ENCODE measurements at regions not wholly inside any gene's neighbourhood (a gene's known extent, or its start where the extent isn't known, plus 50 kb on each side); places are given as distances from the start of the nearest gene placed in this dataset.

- DNase-seq (ENCODE audit: low read depth in 2 of 2): no peak
These were observed 678.1 kb upstream of the GOT2 start for GRCh38 chr16:59411961-59412841.

- no peak for DNase-seq (ENCODE audit: low read depth in 2 of 2)
These were observed 676.3 kb upstream of the GOT2 start for GRCh38 chr16:59410451-59410850.

- no peak for DNase-seq (ENCODE audit: low read depth in 2 of 2)
These were observed 671.7 kb upstream of the GOT2 start for GRCh38 chr16:59405802-59406201.

GRCh38 chr16:59404509-59404908, 670.4 kb upstream of the GOT2 start:
- DNase-seq (ENCODE audit: low read depth in 2 of 2): no peak

- no peak for DNase-seq (ENCODE audit: low read depth in 2 of 2)
These were observed 666.7 kb upstream of the GOT2 start for GRCh38 chr16:59400830-59401229.

GRCh38 chr16:59397638-59398037, 663.5 kb upstream of the GOT2 start:
- no peak for DNase-seq (ENCODE audit: low read depth in 2 of 2)

- DNase-seq (ENCODE audit: low read depth in 2 of 2): no peak
These were observed 660.4 kb upstream of the GOT2 start for GRCh38 chr16:59394526-59394925.

GRCh38 chr16:59392911-59393310, 658.8 kb upstream of the GOT2 start:
- no peak for DNase-seq (ENCODE audit: low read depth in 2 of 2)

- DNase-seq (ENCODE audit: low read depth in 2 of 2): no peak
These were observed 657.7 kb upstream of the GOT2 start for GRCh38 chr16:59391617-59392364.

GRCh38 chr16:59385959-59386358, 651.8 kb upstream of the GOT2 start:
- no peak for DNase-seq (ENCODE audit: low read depth in 2 of 2)

- DNase-seq (ENCODE audit: low read depth in 2 of 2): no peak
These were observed 651.4 kb upstream of the GOT2 start for GRCh38 chr16:59385491-59385890.

- no peak for DNase-seq (ENCODE audit: low read depth in 2 of 2)
These were observed 639.5 kb upstream of the GOT2 start for GRCh38 chr16:59373632-59374031.

GRCh38 chr16:59370717-59371116, 636.6 kb upstream of the GOT2 start:
- no peak for DNase-seq (ENCODE audit: low read depth in 2 of 2)

- DNase-seq (ENCODE audit: low read depth in 2 of 2): no peak
These were observed 635.4 kb upstream of the GOT2 start for GRCh38 chr16:59369523-59369922.

GRCh38 chr16:59368586-59368985, 634.5 kb upstream of the GOT2 start:
- DNase-seq (ENCODE audit: low read depth in 2 of 2): no peak

- DNase-seq (ENCODE audit: low read depth in 2 of 2): no peak
These were observed 622.6 kb upstream of the GOT2 start for GRCh38 chr16:59356709-59357108.

GRCh38 chr16:59356144-59356543, 622.0 kb upstream of the GOT2 start:
- DNase-seq (ENCODE audit: low read depth in 2 of 2): no peak

- no peak for DNase-seq (ENCODE audit: low read depth in 2 of 2)
These were observed 621.6 kb upstream of the GOT2 start for GRCh38 chr16:59355704-59356103.

- no peak for DNase-seq (ENCODE audit: low read depth in 2 of 2)
These were observed 617.3 kb upstream of the GOT2 start for GRCh38 chr16:59351305-59351903.

- DNase-seq (ENCODE audit: low read depth in 2 of 2): no peak
These were observed 616.6 kb upstream of the GOT2 start for GRCh38 chr16:59350670-59351069.

GRCh38 chr16:59342669-59343068, 608.6 kb upstream of the GOT2 start:
- no peak for DNase-seq (ENCODE audit: low read depth in 2 of 2)

GRCh38 chr16:59341368-59341767, 607.3 kb upstream of the GOT2 start:
- DNase-seq (ENCODE audit: low read depth in 2 of 2): no peak

- DNase-seq (ENCODE audit: low read depth in 2 of 2): no peak
These were observed 605.8 kb upstream of the GOT2 start for GRCh38 chr16:59339871-59340270.
